Pons (tissue), 1 donor: ENCODE measurements at regions not wholly inside any gene's neighbourhood (a gene's known extent, or its start where the extent isn't known, plus 50 kb on each side); places are given as distances from the start of the nearest gene placed in this dataset.
"Not testable (repeated sequence)": the region's sequence is repeated elsewhere in the genome, so short reads cannot be mapped to it uniquely, and the experiment has no call there.

Experiments
- DNase-seq: peaks from one replicate; pipeline ENCODE4 v3.0.0-alpha.2; 2016; ENCODE audit warnings: low spot score

DNA sequence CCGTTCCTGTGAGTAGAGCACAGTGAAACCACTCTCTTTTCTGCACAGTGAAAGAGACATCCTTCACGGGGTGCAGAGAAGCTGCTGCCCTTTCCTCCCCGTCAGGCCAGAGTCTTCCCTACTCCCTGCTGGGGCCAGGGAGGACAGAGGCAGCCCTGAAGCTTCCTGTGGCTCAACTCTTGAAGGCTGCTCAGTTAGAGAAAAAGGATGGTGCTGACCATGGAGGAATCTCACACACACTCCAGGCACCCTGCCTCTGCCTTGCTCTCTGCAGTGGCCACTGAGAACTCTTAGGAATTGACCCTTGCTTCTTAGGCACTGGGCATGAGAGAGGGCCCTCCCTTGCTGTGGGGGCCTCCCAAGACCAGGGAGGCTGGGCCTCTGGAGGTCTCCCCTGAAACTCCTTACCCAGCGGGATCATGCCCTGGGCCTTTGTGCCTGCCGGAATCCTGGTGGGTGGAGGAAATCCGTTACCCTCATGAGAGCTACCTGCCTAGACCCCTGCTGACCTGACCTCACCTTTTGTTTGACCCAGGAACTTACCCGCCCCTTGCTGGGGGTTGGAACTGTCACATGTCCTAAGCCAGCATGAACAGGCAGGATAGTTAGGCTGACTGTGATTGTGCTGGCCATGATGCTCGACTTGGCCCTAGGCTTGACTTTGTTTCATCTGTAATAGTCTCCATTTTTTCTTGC is 65.0 kb upstream of the CD93 start:
- DNase-seq, result no peak

DNA sequence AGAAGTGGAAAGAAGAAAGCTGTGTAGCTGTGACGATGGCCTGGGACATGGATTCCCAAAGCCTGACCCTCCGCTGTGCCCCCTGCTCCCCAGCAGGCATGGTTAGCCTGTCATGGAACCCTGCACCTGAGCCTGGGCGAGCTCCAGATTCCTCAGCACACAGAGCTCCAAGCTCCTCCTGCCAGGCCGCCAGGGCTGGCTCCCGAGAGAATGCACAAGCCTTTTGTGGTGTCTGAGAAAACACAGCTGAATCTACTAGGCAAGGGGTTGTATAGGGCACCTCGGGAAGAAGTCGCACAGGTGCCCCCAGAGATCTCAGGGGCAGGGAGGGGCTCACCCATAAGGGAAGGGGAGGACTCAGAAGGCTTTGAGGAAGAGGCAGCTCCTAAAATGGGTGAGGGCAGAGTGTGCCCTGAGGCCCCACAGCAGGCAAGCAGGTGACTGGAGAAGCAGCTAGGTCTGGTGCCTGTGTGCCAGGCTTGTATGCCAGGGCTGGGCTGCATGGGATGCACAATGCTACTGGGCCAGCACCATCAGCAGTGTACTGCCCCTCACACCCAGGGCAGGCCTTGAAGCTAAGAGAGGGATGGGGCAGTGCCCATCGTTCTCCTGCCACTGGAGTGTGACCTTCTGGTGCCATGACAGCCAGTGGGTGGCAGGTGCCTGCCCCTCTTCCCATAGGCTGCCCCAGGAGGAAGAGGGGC is 64.3 kb upstream of the CD93 start:
- no peak for DNase-seq

DNA sequence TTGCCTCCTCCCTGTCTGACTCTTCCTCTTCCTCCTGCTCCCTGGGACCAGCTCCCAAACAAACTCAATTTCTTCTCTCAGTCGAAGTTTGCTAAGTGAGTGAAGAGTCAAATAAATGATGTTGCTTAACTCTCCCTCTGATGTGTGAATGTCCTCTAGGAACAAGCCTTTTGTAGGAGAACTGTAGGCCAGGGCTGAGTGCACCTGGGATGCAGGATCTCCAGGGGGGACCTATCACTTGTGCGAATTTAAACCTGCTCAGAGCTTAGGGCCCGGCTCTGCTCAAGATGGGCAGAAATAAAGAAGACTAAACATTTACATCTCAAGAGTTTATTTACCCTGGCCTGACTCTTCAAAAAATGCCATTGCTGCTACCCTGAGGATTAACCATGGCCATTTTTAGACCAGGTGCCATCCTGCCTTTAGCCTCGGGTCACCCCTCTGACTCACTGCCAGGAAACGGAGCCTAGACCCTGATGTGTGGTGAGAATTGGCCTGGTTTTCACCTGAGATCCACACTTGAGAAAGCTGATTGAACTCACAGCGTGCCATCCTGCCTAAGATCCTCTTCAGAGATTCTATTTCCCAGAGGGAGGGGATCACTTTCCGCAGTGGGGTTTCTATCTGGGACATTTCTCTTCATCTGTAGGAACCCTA is 63.6 kb upstream of the CD93 start:
- DNase-seq, result no peak

DNA sequence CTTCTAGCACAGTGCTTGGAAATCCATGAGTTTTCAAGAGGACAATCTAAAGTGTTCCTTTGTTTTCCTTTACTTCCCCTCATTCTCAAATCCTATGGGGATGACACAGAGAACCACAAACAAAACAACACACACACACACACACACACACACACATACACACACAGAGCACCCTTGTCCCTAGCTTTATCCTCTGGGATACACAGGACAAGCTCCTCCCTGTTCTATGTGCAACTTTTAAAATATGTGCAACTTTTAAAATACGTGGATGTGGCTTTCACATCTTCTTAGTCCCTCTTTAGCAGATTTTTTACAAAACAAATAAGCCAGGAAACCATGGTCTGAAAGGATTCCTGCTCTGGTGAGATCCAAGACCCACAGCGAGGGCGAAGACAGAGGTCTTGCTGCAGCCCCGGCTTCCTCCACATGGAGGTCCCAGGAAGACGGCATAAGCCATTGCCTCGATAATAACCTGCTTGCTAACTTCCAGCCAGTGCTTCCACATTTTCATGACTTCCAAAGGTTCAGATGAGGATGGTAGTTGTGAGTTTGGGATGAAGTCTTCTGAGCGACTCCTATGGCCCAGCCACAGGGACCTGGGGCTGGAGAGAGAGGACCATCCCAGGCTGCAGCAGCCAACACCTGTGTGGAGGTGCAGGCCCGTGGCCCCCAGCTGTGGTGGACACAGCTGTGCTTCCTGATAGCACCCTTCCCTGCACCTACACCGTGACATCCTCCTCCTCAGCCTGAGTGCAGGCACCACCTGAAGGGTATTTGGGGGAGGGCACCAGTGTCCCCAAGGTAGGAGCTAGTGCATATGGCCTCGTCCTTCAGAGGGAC is 62.8 kb upstream of the CD93 start:
- no peak for DNase-seq

DNA sequence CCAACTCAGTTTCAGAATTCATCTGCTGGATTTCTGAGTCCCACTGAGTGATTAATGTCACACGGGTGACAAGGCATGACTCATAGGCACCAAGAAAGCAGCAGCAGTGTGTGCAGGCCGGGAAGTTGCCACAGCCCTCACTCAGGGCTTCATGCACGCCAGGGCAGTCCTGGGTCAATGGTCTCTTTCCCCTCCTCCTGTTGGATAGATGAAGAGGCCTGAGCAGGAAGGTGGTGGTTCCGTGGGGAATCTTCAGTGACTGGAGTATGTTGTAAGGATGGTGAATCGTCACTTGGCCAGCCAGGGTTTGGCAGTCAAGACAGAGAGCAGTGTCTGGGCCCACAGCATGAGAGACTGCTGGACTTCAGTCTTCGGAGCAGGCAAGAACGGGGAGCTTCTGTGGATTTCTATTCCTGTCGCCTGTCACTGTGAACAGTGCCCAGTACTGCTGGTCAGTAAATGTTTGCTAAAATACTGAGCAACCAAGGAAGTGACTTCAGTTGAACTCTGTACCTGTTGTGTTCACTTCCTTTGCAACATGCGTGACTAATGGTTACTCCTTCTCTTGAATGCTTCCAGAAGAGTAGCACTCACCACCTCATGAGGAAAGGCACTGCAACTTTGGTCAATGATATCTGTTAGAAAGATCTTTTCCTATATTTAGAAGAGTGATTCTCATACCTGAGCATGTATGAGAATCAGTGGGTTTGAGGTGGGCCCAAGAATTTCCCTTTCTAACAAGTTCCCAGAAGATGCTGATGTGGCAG is 62.0 kb upstream of the CD93 start:
- no peak for DNase-seq

DNA sequence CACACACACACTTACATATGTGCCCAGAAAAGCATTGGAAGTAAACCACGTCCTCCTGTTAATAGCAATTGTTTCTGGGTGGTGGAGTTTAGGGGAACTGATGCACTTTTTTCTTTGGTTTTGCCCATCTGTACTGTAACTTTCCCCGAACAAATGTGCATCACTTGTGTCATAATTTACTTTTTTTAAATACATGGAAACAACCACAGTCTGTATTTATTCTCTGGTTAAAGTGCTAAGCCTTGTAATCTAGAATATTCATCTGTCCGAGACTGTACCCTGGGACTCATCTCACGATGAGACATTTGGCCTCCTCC is 61.5 kb upstream of the CD93 start:
- DNase-seq, result no peak

DNA sequence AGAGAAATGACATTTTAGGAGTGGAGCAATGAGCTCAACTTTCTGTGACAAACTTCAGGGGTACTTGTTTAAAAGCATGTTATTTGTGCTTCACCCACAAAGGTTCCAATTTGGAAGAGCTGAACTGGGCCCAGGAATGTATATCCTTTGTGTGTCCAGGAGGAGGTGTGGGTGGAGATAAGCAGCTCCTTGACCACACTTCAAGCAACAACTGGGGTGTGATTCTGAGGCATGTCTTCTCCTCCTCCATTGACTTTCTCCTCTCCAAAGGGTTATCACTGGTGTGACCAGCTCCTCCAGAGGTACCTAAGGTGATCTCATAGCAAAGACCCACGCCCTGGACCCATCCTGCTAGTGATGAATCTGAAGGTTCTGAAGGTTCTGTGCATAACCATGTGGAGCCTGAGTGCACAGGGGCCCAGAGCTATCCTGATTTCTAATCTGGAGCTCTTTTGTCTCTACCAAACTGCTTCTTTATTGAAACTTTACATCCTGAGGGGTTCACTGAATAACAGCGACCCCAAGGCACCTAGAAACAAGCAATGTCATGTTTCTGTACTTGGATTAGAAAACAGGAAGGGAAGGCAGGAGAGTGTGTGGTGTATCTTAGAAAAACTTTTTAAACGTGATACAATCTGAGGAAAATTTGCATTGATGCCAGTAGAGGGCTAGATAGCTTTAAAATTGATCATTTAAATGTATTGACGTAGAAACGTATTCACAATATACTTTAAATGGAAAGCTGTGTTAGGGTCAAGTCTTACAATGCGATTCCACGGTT is 60.9 kb upstream of the CD93 start:
- DNase-seq, result no peak

DNA sequence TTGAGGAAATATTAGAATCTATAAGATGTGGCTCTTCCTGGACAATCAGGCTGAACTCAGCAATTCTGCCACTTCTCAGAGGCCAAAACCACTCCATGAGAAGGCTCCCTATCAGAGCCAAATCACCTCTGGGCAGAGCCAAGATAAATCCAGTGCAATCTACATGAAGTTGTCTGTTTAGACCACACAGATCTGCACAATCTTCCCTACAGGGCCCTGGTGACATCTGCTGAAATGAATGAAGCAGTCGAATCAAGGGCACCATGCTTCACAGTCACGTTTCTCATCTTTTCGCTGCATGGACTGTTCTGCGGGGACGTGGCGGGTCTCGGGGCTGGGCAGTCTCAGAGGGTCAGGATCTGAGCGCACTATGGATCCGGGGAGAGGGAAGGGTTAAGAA is 60.1 kb upstream of the CD93 start:
- no peak for DNase-seq

DNA sequence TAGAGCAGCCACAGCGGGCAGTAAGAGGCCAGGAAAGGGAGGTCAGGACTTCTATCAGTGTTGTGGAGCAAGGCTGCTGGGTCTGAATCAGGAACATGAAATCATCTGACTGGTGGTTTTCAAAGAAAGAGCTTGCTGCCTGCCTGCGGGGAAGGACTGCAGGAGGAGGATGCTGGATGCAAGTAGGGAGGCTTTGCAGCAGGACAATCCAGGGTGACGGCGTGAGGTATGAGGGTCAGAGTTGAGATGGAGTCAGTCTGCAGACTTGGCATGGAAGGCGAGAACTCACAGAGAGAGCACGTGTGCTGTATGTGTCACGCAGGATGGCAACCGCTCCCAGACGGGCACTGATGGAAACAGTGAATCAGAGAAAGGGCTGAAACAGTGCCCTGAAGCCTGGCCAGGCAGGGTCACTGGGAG is 59.2 kb upstream of the CD93 start:
- DNase-seq, result peak; percentile 42

DNA sequence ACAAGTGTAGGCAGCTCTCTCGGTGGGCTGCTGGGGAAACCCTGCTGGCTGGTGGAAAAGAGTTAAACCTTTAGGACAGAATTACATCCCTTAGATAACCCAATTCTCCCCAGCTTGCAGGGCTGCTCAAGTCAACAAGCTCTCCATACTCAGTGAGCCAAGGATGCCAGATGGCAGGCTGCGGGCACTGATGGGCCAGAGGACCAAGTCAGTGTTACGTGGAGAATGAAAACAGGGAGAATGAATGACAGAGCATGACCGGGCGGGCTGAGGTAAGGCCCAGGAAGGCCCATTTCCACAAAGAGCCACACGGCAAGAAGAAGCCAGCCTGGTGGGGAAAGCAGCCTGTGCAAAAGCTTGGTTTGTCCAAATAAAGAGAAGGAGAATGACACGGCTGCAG is 58.7 kb upstream of the CD93 start:
- no peak for DNase-seq

DNA sequence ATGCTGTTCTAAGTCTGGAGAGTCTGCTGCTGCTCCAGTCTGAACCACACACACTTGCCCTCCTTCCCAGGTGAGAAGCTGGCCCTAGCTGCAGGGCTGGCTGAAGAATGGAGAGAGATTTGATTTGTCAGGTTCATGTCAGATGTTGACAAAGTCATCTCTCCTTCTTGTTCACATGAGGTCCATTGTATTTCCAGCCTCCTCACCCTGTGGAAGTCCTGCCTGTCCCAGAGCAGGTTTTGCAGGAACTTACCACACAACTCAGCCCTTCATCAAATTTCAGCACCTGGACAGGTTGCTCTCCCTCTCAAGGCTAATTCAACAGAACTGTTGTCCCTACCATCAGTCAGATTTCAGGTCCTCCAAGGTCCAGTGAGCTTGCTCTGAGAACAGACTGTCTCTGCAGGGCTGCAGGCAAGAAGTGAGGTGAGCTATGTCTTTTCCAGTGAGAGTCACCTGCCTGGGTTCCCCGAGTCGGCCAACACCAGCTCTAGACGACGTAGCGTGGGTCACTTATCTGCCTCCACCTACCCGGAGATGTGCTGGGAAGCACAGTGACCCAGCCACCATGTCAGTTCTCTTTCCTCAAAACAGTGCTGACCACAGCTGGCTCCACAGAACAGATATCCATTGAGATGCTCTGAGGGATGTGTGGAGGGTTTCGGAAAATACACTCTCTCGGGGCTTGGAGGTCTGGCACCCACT is 58.0 kb upstream of the CD93 start:
- DNase-seq, result no peak

DNA sequence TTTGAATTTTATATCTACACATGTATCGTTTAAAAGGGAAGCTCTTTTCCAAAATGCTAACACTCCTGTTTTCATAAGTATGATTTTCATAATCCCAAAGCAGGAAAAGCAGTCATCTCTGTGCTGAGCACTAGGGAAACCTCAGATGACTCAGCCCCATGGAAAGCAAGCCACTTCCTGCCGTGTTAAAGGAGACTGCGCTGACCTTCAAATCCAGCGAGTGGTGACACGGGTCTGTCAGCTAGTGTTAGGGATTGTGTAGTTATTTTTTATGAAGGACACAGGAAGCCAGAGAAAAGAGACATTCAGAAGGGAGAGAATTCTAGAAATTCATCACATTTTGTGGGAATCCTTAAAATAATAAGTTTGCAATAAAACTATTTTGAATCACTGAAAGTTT is 57.0 kb upstream of the CD93 start:
- peak; percentile 48 for DNase-seq

DNA sequence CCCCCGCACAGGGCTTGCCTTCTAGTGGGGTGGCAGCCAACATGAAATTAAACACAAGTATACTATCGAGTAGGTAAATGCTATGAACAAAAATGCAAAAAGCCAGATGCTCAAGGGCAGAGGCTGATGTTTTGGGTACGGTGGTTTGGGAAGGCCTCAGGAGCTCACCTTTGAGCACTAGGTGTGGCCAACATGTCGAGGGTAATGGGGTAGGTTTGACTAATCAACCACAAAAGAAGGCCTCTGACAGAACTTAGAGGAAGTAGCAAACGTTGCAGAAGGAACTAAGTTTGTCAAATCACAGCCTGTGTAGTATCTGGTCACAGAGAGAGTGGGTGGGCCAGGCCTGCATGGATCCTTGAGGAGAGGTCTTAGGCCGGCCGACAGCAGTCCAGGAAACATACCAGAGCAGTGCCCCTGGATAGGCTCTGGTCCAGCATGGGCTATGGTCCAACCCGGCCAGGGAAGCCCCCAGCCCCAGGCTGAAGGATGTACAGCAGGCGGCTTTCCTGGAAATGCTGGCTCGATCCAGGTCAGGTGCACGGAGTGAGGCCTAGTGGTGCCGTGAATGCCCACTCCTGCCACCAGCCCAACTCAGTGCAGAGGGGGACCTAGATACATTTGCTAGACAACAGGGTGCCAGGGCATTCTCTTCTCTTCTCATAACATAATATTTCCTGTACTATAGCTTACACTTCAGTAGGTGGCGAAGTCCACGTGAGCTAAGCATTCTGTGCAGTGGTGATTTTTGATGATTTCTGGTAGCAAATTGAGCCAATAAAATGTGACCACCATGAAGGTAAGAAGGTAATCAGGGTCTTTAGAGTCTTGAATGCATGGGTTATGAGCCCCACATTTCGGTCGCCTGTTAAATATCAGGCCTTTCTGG is 56.3 kb upstream of the CD93 start:
- DNase-seq, result no peak

DNA sequence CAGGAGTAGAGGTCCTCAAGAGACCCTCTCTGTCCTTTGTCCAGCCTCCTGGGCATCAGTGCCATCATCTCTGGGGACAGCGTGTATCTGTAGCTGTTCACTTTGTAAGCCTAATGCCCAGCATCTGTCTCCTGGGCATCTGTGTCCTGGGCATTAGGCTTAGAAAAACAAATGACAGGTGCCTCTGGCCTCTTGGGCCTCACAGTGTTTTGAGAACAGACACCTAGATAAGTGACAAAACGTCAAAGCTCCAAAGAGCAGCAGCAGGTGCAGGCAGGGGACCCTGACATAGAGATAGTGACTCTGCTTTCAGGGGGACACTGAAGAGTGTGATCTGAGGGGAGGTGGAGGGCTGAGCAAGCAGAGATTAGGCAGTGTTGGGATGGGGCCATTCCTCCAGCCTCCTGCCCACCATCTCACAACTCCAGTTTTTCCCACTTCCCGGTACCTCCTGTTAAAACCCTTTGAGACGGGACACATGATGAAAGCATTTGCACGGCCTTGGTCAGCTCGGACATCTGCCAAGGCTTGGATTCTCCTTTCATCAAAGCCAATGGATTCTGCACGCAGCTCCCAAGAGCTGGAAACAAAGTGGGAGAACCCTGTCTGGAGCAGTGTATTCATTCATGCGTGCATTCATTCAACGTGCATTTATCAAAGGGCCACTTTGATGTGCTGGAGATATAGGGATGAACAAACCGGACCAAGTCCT is 55.5 kb upstream of the CD93 start:
- DNase-seq, result no peak

DNA sequence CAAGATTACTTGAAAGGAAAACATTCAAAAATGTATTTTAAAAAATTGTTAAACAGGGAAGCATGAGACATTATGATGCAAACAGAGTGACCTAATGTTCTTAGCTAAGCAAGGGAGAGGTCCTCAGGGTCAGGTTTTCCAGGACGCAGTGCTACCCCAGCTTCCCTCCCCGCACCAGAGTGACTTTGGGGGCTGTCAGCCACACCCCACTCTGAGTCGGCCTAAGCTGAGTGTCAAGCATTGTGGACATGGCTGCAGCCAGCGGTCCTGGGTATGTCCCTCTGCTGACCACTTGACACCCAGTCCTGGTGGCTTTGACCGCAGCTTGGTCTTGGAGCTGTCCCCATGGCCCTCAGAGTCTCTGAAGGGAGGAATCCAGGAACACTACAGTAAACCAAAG is 54.9 kb upstream of the CD93 start:
- DNase-seq, result no peak

DNA sequence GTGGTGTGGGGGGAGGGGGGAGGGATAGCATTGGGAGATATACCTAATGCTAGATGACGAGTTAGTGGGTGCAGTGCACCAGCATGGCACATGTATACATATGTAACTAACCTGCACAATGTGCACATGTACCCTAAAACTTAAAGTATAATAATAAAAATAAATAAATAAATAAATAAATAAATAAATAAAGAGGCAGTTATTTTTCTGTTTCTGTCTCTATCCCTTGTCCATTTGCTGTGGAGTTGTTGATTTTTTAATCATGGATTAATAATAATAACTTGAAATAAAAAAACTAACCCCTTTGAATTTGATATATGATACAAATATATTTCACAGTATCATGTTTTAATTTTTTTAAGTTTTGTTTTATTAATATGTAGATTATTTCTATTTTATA is 53.9 kb upstream of the CD93 start:
- DNase-seq, result not testable (repeated sequence)

DNA sequence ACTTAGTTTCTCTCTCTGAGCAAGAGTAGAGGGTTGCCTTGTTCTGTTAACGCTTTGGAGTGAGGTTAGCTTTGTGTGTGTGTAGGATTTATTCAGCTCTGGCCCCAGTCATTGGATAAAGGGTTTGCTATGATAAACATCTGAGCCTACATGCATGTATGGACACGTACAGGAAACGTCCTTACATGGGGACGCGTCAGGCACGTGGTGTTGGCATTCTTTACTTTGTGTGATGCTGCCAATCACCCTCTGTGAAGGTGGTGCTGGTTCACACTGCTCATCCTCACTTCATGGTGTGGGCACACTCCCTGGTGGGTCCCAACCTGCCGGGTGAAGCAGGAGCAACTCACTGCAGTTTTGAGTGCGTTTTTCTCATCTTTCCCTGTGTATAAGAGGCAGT is 53.4 kb upstream of the CD93 start:
- no peak for DNase-seq

DNA sequence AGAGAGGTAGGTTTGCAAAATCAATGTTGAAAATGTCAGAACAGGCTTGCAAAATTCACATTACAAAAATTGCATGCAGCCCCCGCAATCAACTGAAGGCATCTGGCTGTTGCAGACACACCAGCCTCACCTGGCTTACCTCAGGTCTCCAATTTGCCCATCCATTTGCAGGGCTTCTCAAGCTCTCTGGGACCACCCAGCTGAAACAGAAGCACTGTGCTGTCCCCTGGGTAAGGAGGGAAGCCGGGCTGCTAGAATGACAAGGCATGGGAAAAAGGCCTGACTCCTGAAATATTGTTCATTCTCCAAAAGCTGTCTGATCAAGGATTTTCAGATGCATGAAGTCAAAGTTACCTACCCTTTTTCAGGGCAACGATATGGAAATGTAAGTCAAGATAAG is 52.6 kb upstream of the CD93 start:
- DNase-seq, result no peak

DNA sequence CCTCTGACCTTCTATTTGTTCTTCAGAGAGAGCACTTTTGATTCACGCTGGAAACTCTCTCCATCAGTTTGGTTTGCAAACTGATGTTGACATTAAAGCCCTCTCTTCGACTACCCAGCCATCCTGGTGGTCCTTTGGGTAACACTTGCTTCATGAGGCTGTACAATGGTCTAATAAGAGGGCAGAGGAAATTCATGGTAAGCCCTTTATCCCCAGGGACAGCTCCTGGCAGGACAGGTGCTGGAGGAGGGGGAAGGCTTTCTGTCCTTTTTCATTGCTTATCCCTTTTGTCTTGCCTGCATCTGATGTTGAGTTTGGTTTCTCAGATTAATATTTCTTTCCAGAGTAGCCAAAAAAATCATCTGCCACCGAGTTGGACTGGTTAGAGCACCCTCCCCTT is 52.1 kb upstream of the CD93 start:
- DNase-seq, result no peak
